ENCODE measurements at regions not wholly inside any gene's neighbourhood (a gene's known extent, or its start where the extent isn't known, plus 50 kb on each side); places are given as distances from the start of the nearest gene placed in this dataset.

DNA sequence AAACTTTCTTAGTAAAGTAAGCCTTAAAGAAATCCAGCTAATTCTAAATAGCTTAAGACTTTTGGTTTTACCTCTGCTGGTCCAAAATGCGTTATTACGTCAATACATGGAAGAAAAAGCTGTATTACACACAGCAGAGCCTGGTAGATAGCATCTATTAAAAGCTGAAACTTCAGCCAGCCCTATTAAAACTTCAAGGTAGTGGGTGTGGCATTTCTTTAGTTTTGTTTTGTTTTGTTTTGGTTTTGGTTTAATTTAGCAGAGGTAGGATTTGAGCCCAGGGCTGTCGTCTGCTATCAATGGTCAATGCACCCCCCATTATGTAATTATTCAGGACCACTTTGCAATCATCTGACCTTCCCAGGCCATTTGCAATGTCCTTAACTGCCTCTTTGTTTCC is 318.4 kb upstream of the MAF start:
- no peak for DNase-seq

DNA sequence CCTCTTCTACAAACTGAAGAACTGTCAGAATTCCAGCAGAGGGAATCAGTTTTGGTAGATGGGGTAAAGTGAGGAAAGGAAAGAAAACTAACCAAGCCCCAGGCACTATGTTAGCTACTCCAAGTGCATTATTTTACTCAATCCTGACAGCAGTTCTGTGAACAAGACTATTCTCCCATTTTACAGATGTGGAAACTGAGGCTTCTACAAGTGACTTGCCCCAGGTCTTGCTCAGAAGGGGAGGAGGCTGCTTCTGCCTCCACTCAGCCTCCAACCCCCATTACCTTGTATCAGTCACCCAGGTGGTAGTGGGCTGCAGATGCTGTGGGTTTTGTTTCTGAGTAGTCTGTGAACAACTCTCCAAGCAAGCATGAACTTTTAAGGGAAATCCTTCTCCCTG is 315.2 kb upstream of the MAF start:
- DNase-seq, result no peak

DNA sequence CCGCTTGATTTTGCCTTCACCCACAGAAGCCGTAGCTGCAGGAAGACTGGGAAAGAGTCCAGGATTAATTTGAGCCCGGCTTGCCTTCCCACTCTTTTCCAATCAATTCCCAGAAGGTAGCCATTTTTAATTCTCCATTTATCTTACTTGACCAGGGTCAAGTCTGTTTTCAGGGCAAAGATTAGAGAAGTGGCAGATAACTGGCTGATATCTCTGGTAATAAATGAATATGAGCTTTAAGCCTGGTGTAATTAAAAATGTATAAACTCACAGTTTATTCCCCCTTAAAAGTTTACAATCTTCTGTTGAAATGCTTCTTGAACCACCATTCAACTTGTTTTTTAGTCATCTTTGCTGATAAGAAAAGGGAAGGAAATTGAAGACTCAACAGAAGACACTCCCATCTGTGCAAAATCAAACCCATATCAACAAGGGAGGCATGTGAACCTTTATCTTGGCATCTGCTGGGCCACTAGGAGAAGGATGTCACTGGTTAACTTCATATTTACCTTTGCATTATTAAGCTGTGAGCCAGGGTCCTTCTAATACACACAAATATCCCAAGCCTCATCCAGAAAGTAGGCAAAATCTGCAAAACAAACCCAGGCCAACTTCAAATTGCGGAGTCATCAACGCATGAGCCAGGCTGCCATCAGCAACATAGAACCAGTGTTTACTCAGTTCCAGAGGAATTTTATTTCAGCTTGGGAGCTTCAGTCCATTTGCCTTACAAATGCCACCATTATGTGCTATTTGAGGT is 314.6 kb upstream of the MAF start:
- no peak for DNase-seq

DNA sequence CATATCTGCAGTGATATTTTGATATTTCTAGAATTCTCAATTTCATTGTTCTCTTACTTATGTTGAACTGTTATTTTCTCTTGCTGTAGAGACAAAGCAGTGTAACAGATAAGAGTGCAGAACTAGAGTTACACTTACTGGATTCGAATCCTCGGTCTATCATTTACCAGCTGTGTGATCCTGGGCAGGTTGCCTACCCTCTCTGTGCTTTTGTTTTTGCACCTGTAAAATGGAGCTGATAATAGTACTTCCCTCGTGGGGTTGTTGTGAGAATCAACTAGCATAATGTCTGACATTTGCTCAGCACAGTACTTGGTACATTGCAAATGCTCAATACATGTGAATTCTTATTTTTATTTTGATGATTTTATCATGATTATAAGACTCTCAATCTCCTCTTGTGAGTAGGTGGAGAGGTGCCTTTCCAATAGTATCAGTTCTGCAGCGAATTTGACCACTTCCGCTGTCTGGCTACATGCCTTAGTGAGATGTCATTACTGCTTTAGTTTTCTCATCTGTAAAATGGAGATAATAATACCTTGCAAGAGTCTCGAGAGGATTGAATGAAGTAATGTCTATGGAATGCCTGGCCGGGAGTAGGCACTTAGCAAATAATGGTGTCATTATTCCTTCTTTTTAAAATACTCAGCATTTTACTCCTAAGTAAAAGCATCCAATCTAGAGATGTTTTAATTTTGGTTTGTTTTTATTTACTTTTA is 312.2 kb upstream of the MAF start:
- DNase-seq, result no peak

DNA sequence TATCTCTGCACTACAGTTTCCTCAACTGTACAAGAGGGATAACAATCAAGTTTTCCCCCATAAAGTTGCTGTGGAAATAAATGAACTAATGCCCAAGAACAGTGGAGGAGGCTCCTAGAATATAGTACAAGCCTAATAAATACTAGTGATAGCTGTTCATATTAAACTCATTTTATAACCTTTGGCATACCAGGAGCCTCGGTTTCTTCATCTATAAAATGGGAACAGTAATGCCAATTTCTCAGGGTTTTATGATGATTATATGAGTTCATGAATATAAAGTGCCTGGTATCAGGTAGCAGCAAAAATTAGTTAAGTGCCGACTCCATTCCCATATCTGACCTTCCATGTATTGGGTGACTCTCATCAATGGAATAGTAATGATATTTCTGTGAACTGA is 311.1 kb upstream of the MAF start:
- no peak for DNase-seq

DNA sequence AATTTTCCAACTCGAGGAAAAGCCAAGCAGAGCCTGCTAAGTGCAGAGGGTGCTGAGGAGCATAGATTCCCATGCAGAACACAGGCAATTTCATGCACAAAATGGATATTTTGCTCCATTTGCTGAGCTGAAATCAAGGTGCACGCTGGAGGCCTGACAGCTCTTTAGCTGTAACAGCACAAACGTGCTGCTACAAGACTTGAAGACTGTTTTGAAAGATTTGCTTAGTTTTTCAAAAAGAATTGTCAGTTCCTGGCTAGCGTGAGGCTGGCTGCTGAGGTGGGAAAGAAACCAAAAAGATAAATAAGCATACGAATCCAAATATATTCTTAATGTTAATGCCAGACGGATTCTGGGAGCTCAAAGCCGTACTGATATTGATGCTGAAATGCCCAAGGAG is 309.0 kb upstream of the MAF start:
- no peak for DNase-seq

DNA sequence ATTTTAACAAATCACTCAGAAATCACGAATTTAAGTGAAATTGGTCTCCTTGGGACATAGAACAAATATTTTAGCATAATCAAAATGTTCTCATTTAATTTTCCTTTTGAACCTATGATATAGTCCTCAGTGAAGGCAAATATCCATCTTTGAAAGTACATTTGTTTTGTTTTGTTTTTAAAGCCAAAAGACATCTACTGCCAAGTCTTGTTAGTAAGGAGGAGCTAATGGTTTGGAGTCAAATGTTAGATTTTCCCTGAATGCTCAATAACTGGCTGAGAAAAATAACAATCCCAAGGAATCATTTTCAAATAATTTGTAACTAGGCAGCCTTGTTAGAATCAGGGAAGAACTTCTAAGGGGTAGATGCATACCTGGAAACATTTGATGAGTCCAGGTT is 302.9 kb upstream of the MAF start:
- DNase-seq, result no peak

DNA sequence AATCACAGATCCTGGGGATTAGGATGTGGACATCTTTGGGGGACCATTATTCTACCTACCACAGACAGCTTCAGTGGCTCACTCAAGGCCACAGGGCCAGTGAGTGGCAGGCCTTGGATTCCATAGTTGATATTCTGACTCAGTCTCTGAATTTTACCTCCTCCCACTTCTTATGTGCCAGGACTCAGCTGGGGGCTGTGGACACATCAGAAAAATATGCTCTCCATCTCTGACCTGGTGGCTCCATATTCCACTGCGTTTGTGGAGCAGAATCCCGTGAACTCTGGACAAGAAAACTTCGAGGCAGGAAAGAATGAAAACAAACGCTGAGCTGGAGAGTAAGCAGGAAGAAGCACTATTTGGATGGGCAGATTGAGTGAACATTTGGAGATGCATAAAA is 301.8 kb upstream of the MAF start:
- no peak for DNase-seq

DNA sequence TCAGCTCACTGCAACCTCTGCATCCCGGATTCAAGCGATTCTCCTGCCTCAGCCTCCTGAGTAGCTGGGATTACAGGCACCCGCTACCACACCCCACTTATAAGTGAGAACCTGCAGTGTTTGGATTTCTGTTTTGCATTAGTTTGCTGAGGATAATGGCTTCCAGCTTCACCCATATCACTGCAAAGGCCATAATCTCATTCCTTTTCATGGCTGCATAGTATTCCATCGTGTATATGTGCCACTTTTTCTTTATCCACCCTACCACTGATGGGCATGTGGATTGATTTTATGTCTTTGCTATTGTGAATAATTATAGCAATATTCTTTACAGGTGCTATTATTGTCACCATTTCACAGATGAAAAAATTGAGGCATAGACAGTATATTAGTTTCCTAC is 301.0 kb upstream of the MAF start:
- DNase-seq, result no peak

DNA sequence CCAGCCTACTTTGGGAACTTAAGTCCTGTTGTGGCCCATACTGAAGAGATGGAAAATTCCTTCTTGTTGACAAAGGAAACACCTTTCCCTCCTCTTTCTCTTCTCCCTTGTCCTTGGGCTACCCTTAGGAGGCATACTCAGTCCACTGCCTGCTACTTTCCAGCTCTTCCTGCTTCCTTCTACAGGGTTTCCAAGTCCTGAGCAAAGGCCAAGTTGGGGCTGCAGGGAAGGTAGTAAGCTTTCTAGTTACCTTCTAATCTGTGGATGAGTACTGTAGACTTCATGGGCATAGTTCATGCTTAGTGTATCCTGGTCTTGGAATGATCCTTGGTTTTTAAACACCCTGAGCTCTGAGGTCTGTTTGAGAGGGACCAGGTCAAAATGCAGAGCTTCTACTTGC is 299.2 kb upstream of the MAF start:
- no peak for DNase-seq

DNA sequence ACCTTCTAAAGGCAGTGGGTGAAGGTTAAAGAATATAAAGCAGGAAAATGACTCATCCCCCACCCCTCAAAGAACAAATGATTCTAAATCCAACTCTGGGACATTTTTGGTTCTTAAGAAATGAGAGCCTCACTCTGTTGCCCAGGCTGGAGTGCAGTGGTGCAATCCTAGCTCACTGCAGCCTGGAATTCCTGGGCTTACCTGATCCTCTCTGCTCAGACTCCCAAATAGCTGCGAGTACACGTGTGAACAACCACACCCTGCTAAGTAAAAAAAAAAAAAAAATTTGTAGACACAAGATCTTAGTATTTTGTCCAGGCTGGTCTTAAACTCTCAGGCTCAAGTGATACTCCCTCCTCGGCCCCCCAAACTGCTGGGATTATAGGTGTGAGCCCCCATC is 298.8 kb upstream of the MAF start:
- DNase-seq, result no peak

DNA sequence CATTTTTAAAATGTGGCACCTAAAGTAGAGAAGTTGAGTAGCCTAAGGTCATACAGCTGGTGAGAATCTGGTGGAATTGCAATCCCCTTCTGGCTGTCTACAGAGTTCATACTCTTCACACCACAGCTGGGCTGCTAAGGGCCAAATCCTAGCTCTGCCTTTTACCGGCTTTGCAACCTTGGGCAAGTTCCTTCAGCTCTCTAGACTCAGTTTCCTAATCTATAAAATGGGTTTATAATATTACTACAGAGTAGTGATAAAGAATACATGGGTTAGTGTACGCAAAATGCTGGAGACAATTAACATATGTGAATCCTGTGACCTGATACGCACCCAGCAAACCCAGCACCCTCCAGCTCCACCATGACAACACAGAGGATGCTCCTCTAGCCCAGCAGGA is 298.2 kb upstream of the MAF start:
- DNase-seq, result no peak

DNA sequence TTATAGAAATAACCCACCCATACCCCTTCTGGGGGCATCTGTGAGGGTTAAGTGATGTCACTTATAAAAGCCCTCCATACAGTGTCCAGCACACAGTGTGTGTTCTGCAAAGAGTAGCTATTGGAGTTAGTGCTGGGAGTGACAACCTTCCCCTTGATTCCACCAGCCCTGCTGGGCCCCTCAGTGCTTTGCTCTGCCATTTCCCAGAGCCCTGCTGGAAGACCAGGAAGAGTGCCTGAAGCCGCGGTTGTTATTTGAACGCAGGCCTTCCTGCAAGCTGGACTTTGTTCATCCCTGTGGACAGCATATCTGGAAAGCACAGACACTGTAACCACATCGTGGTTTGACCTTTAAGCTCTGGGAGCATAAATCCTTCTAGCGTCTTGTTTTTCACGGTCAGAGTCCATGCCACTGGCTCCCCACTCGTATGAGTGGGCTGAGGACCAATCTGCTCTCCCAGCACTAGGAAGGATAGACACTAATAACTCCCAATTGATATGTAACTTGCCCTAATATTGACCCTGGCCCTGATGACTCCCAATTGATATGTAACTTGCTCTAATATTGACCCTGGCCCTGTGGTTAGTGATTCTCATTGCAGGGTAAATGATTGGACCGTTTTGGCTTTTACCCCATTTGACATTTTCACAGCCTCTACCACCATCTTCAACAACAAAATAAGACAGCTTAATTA is 297.1 kb upstream of the MAF start:
- no peak for DNase-seq

DNA sequence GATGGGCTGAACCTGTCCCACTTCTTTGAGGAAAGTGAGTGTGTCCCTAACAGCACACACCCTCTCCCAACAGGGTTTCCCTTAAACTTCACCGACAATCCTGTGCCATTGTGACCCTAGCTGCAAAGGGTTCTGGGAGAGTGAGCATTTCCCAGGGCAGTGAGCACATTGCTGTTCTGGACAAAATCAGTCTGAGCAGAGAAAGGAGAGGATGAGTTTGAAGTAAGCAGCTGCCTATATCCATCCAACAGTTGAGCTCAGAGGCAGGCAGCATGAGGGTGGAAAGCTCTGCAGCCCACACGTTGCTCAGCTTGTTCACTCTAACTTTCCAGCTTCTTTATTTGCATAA is 296.5 kb upstream of the MAF start:
- no peak for DNase-seq

DNA sequence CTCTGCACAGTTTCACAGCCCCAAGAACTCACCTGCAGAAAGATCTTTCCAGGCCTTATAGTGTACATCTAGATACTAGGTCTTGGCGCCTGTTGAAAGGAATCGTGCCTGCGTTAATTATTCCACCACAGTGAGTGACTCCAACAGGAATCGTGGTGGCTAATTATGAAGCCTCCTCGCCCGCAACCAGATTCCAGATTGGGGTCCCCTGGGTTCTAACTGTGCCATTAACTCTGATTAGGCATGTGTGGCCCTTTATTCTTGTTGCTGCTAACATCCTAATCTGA is 295.3 kb upstream of the MAF start:
- DNase-seq, result no peak

DNA sequence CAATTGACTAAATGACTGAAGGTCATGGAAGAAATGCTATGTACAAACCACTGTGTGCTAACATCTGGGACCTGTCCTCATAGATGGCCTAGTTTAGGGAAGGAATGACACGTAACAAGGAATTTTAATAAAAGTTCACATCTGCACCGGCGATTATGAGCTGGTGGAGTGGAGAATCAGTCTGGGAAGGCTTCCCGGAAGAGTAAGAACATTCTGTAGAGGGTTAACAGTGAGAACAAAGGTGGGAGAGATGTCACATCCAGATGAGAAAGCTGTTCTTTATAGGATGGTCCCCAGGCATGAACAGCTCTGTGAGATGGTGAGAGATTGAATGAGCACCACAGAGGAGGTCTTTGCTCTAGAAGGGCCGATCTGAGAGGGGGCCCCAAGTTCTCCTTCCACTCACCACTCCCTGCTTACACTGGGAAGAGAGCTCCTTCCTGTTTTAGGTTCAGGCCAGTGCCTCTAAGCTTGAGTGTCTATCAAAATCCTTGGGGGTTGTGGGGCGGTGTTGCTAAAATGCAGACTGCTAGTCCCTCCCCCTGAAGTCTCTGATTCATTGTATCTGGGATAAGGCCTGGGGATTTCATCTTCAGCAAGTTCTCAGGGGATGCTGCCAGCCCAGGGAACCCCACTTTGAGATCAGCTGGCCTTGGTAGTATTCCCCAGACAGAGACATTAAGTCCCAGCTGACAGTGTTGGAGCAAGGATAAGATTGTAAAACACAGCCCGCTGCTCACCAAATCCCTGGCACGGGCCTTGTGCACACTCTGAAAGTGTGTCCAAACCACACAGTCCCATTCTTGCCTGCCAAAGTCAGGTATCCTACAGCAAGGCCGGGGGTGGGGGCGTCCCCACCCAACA is 294.7 kb upstream of the MAF start:
- no peak for DNase-seq

DNA sequence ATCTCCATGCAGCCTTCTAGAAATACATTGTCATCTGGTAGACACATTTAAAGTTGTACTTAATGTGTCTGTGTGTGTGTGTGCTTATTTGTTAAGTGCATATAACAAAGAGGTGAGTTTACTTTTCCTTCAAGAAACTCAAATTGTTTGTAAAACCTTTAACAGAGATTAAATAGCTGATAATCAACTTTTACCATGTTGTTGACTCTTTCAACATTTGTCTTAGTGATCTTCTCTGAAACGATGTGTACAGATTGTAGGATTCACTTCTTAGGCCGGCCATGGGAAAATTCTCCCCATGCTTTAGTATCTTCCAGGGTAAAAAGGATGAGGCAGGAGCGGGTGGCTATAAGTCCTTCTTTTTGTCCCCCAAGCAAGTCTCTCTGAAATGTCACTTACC is 292.9 kb upstream of the MAF start:
- no peak for DNase-seq

DNA sequence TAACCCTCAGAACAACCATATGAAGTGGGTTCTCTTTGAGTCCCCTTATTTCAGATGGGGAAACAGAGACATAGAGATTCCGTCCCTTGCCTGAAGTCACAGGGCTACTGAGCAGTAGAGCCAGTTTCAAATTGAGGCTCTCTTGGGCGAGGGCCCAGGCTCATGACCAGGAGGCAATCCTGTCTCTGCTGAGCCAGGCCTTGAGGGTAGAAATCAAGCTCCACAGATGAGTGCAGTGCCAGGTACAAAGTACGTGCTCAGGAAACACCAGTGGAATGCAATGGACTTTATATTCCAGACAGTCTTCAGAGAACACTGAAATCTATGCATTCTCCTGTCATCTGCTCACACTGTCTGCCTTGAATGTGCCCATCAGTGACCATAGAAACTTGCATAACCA is 291.7 kb upstream of the MAF start:
- no peak for DNase-seq

DNA sequence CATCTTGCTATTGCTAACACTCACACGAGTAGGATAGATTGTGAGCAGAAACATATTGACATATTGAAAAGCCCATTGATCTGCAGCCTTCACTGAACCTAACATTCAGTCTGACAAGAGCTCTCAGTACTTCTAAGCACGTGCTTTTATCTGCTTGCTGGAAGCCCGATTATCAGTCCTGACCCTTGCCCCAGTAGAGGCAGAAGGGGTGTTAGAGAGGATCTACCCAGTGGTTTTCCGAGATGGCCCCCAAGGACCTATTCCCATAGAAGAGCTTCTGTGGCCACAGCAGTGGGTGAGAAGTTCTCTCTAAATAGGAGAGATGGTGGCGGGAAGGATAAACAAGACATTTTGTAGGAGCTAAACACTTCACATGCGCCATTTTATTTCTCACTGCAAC is 290.9 kb upstream of the MAF start:
- no peak for DNase-seq

DNA sequence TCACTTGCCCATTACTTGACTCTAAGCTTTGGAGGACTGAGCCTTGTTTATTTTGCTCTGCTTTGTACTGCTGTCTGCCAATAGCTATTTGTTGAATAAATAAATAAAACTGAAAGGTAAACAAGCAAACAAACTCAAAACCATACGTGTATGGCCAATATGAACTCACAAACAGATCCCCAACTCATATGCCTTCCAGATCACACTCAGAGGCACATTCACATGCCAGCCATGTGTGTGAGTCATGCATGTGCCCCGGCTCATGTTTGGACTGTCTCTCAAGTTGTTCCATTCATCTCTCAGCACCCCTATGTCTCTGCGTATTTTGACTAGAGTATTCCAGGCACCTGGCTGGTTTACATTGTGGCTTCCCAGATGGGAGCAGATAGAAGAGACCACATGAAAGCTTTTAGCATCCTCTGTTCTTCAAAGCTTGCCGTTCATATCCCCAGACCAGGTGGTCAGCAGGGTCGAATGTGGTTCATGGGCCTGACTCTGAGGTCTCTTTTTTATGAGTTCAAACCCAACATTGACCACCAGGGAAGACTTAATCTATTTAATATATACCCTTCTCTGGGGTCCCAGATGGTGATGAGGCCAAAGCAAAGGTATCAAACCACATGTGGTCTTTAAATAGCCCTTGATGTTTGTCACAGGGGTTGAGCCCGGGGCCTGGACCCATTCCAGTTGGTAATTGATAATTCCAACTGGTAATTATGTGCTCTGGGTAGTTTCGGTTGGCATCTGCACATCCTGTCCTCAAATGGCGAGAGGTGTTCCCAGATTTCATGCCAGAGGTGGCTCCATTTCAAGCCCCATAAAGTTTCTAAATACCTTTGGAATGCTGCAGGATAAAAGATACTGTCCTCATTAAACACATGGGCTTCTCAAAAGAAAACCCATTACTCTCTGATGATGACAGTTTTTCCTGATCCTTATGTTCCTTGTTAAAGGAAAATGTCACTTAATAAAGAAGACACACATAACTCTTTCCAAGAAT is 287.3 kb upstream of the MAF start:
- DNase-seq, result no peak

DNA sequence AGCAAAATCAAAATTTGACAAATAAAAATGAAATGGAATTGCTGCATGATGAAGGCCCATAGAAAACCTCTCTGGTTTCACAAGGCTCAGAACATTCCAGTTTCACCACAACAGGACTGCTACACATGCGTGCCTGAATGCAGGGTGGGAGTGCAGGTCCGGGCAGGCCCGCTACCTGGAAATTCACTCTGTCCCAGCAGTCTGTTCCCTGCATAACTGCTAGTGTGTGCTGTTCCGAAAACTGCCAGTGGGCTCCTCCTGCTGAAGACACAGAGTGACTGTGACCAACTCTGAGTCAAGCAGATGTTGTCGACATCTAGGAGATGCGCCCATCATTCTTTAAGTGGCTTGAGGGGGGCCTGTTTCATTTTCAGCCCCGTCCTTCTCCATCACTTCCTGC is 284.8 kb upstream of the MAF start:
- DNase-seq, result no peak

DNA sequence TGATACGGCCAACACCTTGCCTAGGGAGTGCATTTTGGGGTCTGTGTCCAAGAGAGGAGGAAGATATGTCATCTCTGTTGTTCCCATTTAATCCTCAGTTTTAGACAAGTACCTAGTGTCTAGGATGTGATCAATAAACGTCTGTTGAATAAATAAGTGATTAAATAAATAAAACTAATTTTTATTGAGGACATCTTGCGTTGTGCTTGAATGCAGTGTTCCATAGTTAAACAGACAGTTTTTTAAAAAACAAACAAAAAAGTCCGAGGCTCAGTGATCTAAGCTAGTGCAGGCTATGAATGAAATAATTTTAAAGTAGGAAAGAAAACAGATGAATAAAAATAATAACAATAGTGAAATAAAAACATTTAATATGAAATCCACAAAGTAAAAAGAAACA is 283.0 kb upstream of the MAF start:
- no peak for DNase-seq

Measured in Kasumi-1 (cell line).